ENCODE measurements at regions not wholly inside any gene's neighbourhood (a gene's known extent, or its start where the extent isn't known, plus 50 kb on each side); places are given as distances from the start of the nearest gene placed in this dataset.

DNA sequence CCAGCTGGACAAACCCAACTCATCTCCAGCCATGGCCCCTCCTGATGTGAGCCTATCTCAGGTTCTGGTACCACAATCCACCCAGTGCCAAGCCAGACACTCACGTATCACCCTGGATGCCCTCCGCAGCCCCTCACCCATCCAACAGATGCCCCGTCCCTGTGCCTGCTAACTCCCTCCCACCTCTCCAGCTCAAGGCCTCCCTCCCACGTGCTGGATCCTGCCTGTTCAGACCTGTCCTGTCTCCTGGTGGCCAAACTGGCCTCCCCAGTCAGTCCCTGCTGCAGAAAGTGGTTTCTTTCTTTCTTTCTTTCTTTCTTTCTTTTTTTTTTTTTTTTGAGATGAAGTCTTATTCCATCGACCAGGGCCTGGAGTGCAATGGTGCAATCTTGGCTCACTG lies 86.2 kb downstream of the RRM2 start:
- H4K20me1 ChIP-seq (ENCODE audit: insufficient read depth, poor library complexity, severe bottlenecking): no peaks in the 10 kb centered on the region
- no peak overlapping the region for H2AFZ ChIP-seq
- WGBS (ENCODE audit: low lambda C conversion rate, missing lambda C conversion rate): 87% methylated on average over 5 of the region's 5 CpGs
- H3K4me3 ChIP-seq: no peak overlapping the region
- no peaks in the 10 kb centered on the region for H3K9me3 ChIP-seq (ENCODE audit: low read depth)
- no peaks in the 10 kb centered on the region for H3K9me2 ChIP-seq (replicated peaks; ENCODE audit: insufficient read depth)
- DNase-seq (ENCODE audit: low spot score): no peak
- no peak overlapping the region for H3K27ac ChIP-seq
- H3K4me1 ChIP-seq (ENCODE audit: insufficient read depth): no peaks in the 10 kb centered on the region
- no peak overlapping the region for H3K4me2 ChIP-seq
- H3K36me3 ChIP-seq (replicated peaks; ENCODE audit: insufficient read depth, low read depth): no peaks in the 10 kb centered on the region
- TF ChIP-seq EZH2phosphoT487 (IDR thresholded peaks at IDR 0.05; ENCODE audit: low read depth, severe bottlenecking, unreplicated experiment) (no peak), EZH2 (IDR thresholded peaks at IDR 0.05; ENCODE audit: borderline replicate concordance) (no peak)
- TF ChIP-seq, protein P1, sequence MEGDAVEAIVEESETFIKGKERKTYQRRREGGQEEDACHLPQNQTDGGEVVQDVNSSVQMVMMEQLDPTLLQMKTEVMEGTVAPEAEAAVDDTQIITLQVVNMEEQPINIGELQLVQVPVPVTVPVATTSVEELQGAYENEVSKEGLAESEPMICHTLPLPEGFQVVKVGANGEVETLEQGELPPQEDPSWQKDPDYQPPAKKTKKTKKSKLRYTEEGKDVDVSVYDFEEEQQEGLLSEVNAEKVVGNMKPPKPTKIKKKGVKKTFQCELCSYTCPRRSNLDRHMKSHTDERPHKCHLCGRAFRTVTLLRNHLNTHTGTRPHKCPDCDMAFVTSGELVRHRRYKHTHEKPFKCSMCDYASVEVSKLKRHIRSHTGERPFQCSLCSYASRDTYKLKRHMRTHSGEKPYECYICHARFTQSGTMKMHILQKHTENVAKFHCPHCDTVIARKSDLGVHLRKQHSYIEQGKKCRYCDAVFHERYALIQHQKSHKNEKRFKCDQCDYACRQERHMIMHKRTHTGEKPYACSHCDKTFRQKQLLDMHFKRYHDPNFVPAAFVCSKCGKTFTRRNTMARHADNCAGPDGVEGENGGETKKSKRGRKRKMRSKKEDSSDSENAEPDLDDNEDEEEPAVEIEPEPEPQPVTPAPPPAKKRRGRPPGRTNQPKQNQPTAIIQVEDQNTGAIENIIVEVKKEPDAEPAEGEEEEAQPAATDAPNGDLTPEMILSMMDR (IDR thresholded peaks at IDR 0.05; ENCODE audit: poor library complexity): no peak
- no peaks in the 10 kb centered on the region for H3K79me2 ChIP-seq
- no peaks in the 10 kb centered on the region for H3K27me3 ChIP-seq

DNA sequence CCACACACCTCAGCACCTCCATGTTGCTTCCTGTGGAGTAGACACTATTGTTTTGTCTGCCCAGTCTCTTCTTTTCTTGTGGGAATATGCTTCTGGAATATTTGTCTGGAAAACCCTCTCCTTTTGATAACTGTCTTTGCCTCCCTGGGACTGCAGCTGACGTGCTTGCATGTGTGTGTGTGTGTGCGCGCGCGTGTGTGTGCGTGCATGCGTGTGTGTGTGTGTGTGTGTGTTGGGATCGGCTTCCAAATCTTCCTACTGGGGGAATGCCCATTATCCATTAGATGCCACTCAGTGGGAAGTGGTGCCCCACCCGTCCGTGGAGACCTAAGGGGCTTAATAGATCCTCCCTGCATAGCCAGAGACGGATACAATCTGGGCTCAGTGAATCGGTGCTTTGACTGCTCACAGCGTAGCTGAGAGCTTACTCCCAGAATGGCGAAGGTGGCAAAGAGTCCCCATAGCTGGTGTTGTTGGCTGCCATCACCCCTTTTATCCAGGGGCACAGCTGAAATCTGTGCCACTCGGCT lies 86.9 kb downstream of the RRM2 start:
- DNase-seq (ENCODE audit: low spot score): no peak
- Histone ChIP-seq H3K9me3 (ENCODE audit: low read depth) (no peaks in the 10 kb centered on the region), H4K20me1 (ENCODE audit: insufficient read depth, poor library complexity, severe bottlenecking) (no peaks in the 10 kb centered on the region), H3K4me2 (no peak overlapping the region), H3K36me3 (replicated peaks; ENCODE audit: insufficient read depth, low read depth) (no peaks in the 10 kb centered on the region), H3K27me3 (no peaks in the 10 kb centered on the region), H3K27ac (no peak overlapping the region), H3K4me1 (ENCODE audit: insufficient read depth) (no peaks in the 10 kb centered on the region), H3K4me3 (no peak overlapping the region), H3K79me2 (no peaks in the 10 kb centered on the region), H2AFZ (no peak overlapping the region), H3K9me2 (replicated peaks; ENCODE audit: insufficient read depth) (no peaks in the 10 kb centered on the region)
- WGBS (ENCODE audit: low lambda C conversion rate, missing lambda C conversion rate): 95% methylated on average over 15 of the region's 15 CpGs
- no peak for TF ChIP-seq EZH2 (IDR thresholded peaks at IDR 0.05; ENCODE audit: borderline replicate concordance)

DNA sequence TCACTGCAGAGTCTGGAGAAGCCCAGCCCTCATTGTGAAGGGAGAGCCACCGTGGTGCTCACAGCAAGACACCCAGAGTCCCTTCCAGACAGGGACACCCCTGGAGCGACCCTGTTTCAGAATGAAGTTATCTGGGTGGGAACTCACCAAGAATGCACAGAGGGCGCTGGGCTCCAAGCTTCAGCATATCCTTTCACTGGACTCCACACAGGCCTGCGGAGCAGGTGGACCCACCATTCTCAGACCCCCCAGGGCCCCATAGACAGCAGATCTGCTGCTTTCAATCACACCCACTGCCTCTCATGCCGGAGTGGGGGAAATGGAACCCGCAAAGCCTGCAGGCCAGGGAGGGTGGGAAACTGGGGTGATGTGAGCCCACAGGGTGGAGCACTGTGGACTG lies 87.8 kb downstream of the RRM2 start:
- H3K9me2 ChIP-seq (replicated peaks; ENCODE audit: insufficient read depth): no peaks in the 10 kb centered on the region
- 95% methylated on average over 6 of the region's 6 CpGs for WGBS (ENCODE audit: low lambda C conversion rate, missing lambda C conversion rate)
- H2AFZ ChIP-seq: no peak overlapping the region
- H3K9me3 ChIP-seq (ENCODE audit: low read depth): no peaks in the 10 kb centered on the region
- DNase-seq (ENCODE audit: low spot score): no peak
- H3K4me1 ChIP-seq (ENCODE audit: insufficient read depth): no peaks in the 10 kb centered on the region
- no peak overlapping the region for H3K27ac ChIP-seq
- no peaks in the 10 kb centered on the region for H3K36me3 ChIP-seq (replicated peaks; ENCODE audit: insufficient read depth, low read depth)
- TF ChIP-seq, protein P1 (IDR thresholded peaks at IDR 0.05; ENCODE audit: poor library complexity): no peak
- TF ChIP-seq EZH2phosphoT487 (IDR thresholded peaks at IDR 0.05; ENCODE audit: low read depth, severe bottlenecking, unreplicated experiment): no peak
- TF ChIP-seq EZH2 (IDR thresholded peaks at IDR 0.05; ENCODE audit: borderline replicate concordance): no peak
- H3K79me2 ChIP-seq: no peaks in the 10 kb centered on the region
- no peaks in the 10 kb centered on the region for H3K27me3 ChIP-seq
- H3K4me2 ChIP-seq: no peak overlapping the region
- H3K4me3 ChIP-seq: no peak overlapping the region
- no peaks in the 10 kb centered on the region for H4K20me1 ChIP-seq (ENCODE audit: insufficient read depth, poor library complexity, severe bottlenecking)

DNA sequence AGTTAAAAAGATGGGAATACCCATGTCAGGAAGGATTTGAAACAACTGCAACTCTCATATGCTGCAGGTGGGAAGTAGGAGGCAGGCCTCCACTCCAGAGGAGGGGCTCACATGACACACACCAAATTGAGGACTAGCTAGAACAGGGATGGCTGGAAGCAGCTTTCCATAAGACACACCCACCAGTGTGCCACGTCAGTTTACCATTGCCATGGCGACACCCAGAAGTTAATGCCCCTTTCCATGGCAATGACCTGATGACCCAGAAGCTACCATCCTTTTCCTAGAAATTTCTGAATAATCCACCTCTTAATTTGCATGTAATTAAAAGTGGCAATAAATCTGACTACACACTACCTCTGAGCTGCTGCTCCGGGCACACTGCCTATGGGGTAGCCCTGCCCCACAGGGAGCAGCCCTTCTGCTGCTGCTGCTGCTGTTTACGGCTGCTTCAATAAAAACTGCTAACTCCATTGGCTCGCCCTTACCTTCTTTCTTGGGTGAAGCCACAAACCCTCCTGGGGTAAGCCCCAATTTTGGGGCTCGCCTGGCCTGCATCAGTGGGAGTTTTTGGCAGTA lies 89.4 kb downstream of the RRM2 start:
- H2AFZ ChIP-seq: no peak overlapping the region
- no peak overlapping the region for H3K27ac ChIP-seq
- no peaks in the 10 kb centered on the region for H3K36me3 ChIP-seq (replicated peaks; ENCODE audit: insufficient read depth, low read depth)
- 90% methylated on average over 6 of the region's 6 CpGs for WGBS (ENCODE audit: low lambda C conversion rate, missing lambda C conversion rate)
- no peaks in the 10 kb centered on the region for H3K27me3 ChIP-seq
- no peak for DNase-seq (ENCODE audit: low spot score)
- no peaks in the 10 kb centered on the region for H3K79me2 ChIP-seq
- no peak overlapping the region for H3K4me3 ChIP-seq
- H3K9me2 ChIP-seq (replicated peaks; ENCODE audit: insufficient read depth): no peaks in the 10 kb centered on the region
- H3K4me2 ChIP-seq: no peak overlapping the region
- no peaks in the 10 kb centered on the region for H4K20me1 ChIP-seq (ENCODE audit: insufficient read depth, poor library complexity, severe bottlenecking)
- no peaks in the 10 kb centered on the region for H3K9me3 ChIP-seq (ENCODE audit: low read depth)
- TF ChIP-seq, protein P1 (IDR thresholded peaks at IDR 0.05; ENCODE audit: poor library complexity): no peak
- TF ChIP-seq EZH2 (IDR thresholded peaks at IDR 0.05; ENCODE audit: borderline replicate concordance) (no peak), EZH2phosphoT487 (IDR thresholded peaks at IDR 0.05; ENCODE audit: low read depth, severe bottlenecking, unreplicated experiment) (no peak)
- H3K4me1 ChIP-seq (ENCODE audit: insufficient read depth): no peaks in the 10 kb centered on the region

Measured in hepatocyte (in vitro differentiated cells).